Eye (tissue), 1 donor: ENCODE measurements at regions not wholly inside any gene's neighbourhood (a gene's known extent, or its start where the extent isn't known, plus 50 kb on each side); places are given as distances from the start of the nearest gene placed in this dataset.

Experiments used
- DNase-seq: peaks from one replicate; pipeline ENCODE4 v3.0.0-alpha.2; 2015

DNA sequence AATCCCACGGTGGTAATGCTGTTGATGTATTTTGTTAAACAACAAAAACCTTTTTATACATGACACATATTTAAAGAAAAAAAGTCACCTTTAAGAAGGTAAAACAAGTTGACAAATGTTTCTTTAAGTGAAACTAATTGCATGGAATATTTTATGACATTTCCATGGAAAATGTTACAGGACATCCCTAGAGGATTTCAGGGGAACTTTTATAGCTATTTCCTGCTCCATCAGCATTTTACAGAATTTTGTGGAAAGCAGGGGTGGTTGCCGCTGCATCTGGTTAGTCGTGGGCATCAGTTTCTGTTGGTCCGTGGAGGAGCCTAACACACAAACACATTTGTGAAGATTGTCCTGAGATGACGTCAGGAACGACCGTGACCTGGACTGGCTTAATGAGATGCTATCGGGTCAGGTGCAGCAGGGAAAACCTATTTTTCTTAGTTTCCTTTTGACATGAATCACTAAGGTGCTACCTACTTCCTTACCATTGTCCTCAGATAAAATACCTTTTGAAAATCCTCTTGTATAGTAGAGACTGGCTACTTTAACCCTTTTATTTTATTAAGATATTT lies 305.1 kb downstream of the MAP2K6 start:
- DNase-seq = no peak

DNA sequence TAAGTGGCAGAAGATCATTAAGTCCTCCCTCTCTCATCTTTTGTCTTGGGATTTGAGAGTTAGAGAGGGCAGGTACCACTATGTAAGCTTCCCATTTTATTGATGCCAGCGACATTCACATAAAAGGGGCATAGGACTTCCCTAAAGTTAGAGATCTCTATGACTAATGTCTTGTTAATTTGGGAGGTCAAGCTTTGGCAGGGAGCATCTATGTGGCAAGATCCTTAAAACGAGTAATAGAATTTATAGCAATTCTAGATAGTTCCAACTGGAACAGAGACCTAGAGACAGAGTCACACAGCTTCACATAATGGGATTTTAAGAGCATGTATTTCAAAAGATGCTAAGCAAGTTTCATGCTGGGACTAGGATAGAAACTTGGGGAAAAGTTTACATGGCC lies 308.0 kb downstream of the MAP2K6 start:
- DNase-seq = no peak

DNA sequence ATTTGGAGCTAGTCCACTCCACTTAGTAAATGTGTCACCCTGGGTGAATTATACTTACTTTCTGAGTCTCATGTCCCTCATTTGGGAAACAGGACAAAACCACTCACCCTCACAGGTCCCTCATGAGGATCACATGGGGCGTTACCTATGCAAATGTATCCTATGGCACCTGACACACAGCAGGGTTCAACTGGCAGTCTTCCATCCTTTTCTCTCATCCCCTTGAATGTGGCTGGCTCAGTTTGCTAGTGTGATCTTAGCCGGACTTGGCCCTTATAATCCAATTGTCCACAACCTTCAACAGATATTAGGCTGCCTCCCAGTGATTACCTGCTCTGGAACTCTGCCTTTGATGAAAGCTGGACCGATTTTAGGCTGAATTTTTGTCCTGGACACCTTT lies 308.8 kb downstream of the MAP2K6 start:
- DNase-seq = no peak

DNA sequence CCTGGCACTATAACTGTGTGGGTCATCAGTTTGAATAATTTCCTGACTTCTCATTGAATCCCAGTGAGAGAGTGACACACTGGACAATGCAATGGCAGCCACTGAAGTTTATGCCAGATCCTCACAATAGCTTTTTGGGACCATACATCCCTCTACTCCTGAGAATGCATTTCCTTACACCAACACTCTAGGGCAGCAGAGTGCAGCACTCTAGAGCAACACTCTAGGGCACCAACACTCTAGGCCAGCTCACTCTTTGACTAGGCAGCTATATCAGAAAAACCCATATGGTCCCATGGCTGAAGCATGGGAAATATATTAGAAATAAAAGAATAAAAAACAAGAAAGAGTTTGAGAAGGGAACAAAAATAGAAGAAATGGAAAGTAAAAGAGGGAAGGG lies 309.2 kb downstream of the MAP2K6 start:
- no peak for DNase-seq

DNA sequence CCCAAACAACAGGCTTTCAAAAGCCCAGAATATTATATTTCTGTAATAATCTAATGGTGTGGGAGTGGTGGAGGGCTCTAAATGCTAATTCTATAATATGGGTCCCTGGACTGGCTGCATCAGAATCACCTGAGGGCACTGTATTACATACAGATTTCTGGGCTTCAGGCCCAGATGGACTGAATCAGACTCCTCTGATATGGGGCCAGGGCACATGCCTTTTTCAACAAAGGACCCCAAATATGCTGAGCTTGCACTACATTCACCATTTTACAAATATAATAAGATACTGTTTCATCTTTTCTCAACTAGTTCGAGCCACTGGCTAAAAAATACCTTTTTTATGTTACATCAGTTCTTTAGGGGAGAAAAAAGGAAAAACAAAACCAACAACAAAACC lies 309.7 kb downstream of the MAP2K6 start:
- no peak for DNase-seq

DNA sequence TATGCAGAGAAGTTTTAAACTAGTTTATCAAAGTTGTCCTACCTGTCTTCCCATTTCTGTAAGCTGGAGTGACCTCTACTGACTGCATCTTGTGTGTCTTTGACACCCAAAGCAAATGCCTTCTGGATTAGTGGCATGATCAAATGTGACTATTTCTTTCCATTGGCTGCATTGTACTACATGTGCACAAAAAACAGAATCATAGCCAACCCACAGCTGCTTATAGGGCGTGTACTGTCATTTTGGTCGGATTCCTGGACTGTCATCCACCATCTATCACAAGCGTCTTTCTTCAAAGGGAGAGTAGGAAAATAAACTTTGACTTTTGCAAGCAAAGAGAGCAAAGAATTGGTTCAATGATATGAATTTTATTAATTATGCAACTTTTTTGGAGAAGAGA lies 310.6 kb downstream of the MAP2K6 start:
- DNase-seq = no peak

DNA sequence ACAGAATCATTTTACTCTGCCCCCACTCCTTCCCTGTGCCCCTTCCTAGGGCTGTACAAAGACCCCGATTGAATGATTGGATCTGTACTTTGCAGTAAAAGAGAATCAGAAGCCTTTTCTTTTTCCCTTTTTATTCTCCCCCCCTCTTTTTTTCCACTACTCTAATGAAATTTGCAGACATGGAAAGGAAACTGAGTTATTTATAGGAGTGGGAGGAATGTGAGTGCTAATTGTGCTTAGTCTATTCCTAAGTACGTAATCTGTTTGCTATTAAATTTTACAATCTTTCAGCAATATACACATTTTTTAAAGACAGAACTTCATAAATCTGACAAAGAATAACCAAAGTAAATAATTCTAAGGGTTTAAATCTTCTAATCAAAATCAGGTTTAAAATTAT lies 314.3 kb downstream of the MAP2K6 start:
- DNase-seq = no peak

DNA sequence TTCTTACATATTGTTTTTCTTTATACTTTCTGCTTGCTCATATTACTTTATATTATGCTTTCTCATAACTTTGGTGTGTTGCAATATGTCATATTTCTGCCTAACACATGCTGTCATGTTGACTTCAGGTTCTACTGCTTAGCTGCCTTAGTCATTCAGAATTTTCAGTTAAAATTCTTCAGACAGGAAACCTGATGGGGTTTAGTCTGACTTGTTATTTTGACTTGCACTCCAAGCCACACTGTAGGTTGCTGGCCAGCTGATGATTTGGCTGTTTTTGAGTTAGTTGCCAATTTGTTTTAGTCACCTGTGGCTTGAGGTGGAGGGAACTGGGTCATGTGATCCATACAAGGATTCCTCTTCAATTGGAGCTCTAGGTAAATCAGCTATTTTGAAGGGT lies 315.4 kb downstream of the MAP2K6 start:
- DNase-seq = no peak

DNA sequence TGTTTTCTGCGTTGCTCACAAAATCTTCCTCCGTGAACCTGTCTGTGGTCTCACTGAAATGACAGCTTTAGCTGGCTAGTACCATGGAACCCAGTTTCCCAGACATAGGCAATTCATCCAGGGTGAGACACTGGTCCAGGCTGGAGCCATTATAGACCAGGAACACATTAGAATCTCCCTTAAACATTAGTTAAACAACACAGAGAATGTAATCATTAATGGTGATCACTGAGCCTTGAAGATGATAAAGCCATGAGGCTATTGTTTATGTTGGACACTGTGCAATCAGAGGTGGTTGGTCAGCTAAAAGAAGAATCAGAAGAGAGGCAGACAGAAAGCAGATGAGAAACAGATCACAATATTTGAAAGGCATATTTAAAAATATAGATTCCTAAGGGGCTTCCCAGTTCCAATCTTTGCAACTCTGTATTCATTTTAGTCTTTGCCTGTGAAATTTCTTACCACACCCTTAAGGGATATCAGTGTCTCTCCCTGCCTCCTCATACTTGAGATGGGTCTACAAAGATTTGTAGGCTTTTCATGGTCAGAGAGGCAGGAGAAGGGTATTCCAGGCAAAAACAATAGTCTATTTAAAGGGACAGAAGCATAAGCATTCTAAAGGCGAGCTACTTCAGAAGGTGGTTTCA lies 317.9 kb downstream of the MAP2K6 start:
- DNase-seq = no peak

DNA sequence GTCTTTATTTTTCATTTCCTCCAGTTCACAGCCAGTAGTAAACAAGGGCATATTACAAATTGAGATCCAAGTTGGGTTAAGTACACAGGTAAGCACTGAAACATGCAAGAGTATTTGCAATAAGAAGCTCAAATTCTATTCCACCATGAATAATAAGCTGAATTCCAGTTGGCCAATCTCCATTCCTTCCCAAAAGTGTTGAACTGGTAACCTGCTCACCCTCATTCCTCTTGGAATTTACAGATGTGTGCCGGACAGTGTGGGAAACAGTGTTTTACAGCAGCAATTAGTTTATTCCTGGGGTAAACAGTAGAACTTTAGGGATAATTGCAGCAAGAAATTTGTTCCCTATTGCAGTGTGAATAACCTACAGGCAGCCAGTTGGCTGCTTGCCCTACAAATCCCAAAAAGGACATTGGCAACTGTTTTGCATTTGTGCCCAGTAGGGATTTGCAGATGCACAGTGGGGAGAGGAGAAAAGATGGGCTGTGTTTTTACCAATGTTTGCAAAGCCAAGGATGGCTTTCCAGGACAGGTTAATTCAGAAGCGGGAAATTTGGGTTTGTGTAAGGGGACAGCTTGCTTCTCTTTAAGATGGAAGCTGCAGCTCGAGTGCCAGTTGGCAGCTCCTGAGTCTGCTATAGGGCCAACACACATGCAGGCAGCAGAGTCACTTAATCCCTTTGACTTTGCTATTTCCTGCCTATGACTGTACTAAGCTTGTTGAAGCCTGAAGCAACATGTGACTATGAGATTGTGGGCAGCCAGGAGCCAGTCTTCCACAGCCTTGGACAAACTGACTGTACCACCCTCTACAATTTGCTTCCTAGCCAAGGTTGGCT lies 318.9 kb downstream of the MAP2K6 start:
- DNase-seq = peak; percentile 24

DNA sequence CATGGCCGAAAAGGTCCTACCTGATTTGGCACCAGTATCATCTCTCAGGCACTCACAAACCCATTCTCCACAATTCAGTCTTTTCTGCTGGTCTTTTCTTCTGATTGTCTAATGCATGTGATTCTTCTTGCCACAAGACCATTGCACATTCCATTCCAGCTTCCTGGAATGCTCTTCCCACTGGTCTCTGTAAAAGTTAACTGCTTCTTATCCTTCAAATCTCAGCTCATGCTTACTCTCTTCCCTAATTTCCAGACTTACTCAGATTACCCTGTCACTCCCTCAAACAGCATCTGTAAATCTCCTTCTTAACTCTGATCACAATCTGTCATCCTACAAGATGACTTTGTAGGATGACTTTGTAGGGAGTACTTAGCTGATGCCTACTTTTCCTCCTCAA lies 320.2 kb downstream of the MAP2K6 start:
- no peak for DNase-seq

DNA sequence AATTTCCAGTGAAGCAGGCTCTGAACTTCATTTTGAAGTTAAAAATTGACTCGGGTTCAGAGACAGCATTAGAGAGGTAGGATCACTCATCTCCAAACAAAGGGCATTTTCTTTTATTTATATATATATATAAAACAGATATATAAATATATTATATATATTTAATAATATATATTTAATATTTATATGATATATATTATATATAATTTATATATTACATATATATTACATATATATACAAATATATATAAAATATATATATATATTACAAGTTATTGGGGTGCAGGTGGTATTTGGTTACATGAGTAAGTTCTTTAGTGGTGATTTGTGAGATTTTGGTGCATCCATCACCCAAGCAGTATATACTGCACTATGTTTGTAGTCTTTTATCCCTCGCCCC lies 320.8 kb downstream of the MAP2K6 start:
- DNase-seq = no peak

DNA sequence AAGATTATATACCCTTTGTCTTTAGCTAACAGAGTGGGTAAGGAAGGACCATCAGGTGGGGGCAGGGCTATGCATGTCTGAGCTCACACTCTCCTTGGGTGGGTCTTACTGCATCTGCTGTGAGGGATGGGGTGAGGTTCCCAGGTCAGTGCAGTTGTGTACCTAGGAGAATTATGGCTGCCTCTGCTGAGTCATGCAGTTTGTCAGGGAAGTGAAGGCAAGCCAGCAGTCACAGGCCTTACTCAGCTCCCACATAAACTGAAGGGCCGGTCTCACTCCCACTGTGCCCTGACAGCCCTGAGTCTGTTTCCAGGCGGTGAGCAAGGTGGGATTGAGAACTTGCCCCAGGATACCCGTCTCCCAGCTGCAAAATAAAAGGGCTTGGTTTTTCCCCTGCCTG lies 328.6 kb downstream of the MAP2K6 start:
- DNase-seq = no peak

DNA sequence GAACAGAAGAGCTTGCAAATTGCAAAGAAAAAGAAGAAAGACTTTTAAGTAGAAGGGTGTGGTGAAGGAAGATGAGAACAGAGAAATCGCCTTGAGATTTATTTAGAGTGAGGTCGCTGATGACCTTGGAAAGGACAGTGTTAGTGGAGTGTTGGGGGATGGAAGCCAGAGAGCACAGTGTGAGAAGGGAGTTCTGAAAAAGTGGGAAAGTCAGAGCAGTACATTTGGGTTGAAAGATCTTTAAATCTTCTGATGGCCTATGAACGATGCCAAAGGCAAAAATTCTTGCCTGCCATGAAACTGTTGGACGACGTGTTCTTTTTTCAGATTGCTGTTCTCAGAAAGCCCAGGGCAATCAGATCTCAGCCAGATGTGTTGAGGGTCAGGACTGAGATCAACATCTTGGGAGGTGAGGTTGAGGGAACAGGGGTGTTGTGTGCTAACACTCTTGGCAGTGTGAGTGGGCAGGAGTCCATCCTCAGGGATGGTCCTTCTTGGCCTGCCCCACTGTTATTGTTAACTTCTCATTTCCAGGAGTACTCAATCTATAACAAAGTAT lies 330.1 kb downstream of the MAP2K6 start:
- DNase-seq = no peak

DNA sequence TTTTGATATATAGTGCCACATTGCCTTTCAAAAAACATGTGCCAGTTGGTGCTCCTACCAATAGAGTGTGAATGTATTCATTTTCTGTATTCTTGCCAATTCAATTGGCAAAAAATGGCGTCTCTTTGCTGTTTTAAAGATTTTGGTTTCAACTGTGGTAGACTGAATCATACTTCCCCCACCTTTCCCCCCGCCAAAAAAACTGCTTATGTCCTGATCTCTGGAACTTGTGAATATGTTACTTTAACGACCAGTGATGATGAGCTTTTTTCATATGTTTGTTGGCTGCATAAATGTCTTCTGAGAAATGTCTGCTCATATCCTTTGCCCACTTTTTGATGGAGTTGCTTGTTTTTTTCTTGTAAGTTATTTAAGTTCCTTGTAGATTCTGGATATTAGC lies 325.1 kb upstream of the KCNJ16 start:
- DNase-seq = no peak

DNA sequence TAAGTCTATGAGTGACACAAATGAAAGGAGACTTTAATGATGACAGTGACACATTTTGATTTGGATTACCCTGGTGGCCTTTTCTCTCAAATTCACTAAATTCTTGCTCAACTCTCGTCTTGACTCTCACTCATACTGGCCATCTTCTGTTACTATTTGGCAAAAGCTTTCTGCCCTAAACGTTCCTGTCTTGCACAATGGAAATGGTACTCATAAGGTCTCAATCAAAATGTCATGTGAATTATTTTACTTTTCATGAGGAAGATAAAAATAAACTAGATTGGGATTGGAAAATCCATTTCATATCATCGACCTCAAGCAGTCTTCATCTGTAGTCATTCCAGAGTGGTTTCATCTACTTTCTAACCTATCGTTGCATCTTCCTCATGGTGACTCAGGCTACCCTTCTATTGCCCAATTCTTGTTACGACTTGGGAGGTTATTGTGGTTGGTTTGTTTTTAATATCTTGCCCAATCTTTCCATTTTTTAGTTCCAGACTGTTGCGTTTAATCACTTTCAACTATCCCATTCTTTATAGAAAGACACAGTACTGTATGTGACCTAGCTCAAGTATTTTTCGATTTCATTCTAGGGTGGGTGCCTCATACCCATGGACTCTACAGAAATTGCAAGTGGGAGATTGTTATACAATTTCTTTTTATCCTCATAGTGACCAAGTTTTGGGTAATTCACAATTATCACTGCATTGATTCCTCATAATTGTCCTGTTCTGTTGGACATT lies 317.2 kb upstream of the KCNJ16 start:
- DNase-seq = no peak

DNA sequence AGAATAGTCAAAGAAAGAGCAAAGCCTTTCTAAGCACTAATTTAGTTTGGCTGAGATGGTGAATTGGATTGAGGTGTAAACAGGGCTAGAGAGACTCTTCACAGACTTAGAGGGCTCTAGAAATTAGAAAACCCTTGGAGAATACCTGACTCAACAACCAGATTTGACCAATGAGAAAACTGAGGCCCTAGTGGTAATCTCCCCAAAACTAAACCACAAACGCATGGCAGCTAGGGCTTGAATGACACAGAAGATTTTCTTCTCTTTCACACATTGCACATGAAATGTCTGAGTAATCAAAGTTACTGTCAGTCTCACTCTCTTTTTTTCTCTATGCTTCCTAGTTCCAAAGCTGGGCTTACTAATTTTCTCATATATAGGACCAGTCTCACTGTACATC lies 314.5 kb upstream of the KCNJ16 start:
- no peak for DNase-seq

DNA sequence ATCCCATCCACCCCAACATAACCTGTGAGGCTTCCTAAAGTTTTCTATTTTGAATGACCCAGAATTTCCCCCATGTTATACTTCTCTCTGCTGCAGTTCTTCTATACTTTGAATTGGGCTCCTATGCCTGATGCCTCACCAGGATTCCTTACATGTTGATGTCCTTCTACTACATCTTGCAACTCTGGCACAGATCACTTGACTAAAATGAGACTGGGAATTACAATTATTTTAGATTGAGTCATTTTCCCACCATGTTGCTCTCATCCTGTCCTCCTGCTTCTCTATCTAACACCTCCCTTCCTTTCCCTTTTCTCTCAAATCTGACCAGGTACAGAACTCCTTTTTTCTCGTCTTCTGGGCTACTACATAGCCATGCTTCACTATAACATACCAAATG lies 314.0 kb upstream of the KCNJ16 start:
- no peak for DNase-seq

DNA sequence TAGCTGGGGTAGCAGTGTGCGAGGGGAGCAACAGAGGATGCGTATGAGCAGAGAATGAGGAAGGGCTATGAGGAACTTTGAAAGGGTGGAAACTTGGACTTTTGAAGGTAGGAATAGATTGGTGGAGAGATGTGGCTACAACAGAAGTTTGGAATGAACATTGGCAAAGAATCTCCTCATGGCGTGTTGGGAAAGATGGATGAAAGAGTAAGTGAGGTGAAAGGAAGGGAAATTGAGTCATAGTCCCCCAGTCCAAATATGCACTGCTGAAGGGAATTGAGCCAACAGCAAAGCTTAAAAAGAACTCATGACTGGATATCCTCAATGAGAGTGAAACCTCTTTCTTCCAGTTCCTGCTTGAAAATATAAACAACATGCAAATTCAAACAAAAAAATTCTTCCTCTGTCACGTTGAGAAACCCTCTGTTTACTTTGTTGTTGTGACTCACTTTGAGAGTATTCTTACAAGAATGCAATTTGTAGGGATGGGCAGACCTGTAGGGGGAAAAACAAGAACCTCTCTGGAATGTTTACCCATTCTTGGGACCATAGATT lies 313.2 kb upstream of the KCNJ16 start:
- peak; percentile 9 for DNase-seq

DNA sequence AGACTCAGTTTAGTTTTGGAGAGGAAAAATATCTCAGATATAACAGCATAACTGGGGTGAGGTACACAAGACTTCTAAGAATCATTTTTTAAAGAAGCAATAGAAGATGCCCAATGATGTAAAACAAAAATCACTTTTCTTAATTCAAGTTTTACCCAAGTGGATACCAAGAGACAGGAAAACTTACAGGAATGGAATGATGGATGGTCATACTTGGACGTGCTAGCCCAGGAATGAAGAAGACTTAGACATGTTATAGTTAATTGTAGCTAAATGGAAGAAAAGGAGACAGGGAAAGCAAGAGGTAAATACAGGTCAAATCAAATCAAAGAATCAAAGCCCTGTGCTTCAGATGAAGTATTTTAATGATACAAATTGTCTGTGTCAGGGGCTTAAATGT lies 312.7 kb upstream of the KCNJ16 start:
- DNase-seq = no peak

DNA sequence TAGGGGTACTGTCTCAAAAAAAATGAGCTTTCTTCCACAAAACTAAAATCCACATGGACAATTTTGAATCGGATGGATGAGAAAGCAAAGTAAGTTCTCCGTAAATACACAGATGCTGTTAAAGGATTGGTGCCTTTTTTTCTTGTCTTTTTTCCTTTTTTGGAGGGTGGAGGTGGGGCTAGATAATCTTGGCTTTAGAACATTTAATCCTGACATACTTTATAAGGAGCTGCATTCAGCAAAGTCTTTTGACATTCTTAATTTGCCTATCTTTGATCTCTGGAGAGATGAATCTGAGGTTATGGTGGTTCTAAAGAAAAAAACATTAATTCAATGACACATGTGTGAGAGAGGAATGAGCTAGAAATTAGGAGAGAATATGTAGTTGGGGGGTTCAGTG lies 312.3 kb upstream of the KCNJ16 start:
- no peak for DNase-seq

DNA sequence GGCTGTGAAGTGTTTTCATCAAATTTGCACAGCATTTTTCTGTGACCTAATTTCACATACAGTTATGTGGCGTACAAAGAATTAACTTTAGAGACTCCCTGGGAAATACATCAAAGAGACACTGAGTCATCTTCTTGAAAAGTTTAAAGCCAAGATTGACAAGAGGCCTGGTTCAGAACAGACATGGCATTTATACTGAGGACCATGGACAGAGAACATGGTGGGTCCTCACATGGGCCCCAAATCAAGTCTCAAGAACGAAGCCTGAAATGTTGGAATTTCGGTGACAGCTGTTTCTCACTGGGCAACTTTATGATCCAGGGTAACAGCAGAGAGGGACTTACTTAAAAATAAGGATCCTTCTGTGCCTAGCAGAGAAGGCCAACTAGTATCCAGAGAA lies 311.5 kb upstream of the KCNJ16 start:
- no peak for DNase-seq

DNA sequence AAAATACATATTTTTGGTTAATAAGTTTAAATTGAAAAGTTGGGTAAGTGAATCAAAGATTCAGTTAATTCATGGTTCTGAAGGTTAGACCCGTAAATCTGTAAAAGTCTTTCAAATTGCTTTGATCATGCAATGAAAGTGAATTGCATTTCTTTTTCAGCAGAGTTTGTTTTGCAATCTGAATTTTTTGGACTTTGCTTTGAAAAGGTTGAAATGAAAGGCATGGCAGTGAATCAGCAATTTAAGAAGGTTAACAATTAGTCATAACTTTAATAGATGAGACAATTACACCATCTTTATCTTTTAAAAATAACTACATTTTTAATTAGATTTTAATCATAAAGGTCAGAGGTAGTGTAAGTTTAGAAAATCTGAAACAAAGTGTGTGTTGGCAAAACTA lies 310.9 kb upstream of the KCNJ16 start:
- no peak for DNase-seq
